ENCODE measurements at regions not wholly inside any gene's neighbourhood (a gene's known extent, or its start where the extent isn't known, plus 50 kb on each side); places are given as distances from the start of the nearest gene placed in this dataset.

- no peaks in the 10 kb centered on the region for H3K27me3 ChIP-seq (ENCODE audit: control insufficient read depth in 2 of 2, insufficient read depth in 2 of 2, low read length in 2 of 2)
- CTCF ChIA-PET: interaction anchor here (1.2 kb wide), 1 partner anchor 13 kb away, joined by 4 read pairs; no protein-coding TSS in a partner anchor
- intact Hi-C loops (cut with micrococcal nuclease): loop anchor here (2.0 to 10.0 kb wide), 3 partner anchors 27 to 757 kb away; no protein-coding TSS in a partner anchor
- POLR2A ChIA-PET: interaction anchor here (0.7 kb wide), 1 partner anchor 114 kb away, joined by 3 read pairs; no protein-coding TSS in a partner anchor
- H3K36me3 ChIP-seq (ENCODE audit: control insufficient read depth in 2 of 2, extremely low read depth in 1 of 2, insufficient read depth in 2 of 2, low read length in 2 of 2): no peaks in the 10 kb centered on the region
- no peaks in the 10 kb centered on the region for H3K79me2 ChIP-seq (ENCODE audit: control insufficient read depth, insufficient read depth, low read length)
- no peaks in the 10 kb centered on the region for H3K9me1 ChIP-seq (replicated peaks; ENCODE audit: control insufficient read depth, extremely low read depth, insufficient read depth, low read length)
- H4K20me1 ChIP-seq (replicated peaks; ENCODE audit: control insufficient read depth, extremely low read depth, insufficient read depth, low read length): no peaks in the 10 kb centered on the region
- no peak overlapping the region for H2AFZ ChIP-seq (ENCODE audit: low read depth, low read length)
- no TSS peak for BruUV-seq (replicated peaks)
- FAIRE-seq (no peak), DNase-seq (ENCODE audit: low read depth, low spot score) (no peak)
- no peaks in the 10 kb centered on the region for H3K9me3 ChIP-seq (replicated peaks; ENCODE audit: control insufficient read depth, insufficient read depth, low read length)
- dilution Hi-C loops (cut with MboI; ENCODE audit: extremely low pct_ligation_motif_present, low sequenced_read_pairs): no loop called here
- TF ChIP-seq FOS (IDR thresholded peaks at IDR 0.05; ENCODE audit: borderline replicate concordance, insufficient read depth, low read length) (no peak), GATA2 (IDR thresholded peaks at IDR 0.05; ENCODE audit: insufficient read depth, insufficient read length, low read depth, low read length) (no peak), EZH2 (IDR thresholded peaks at IDR 0.05; ENCODE audit: borderline replicate concordance, low read depth, low read length, severe bottlenecking) (no peak)
- no peak overlapping the region for H3K27ac ChIP-seq (ENCODE audit: insufficient read depth, low read depth, low read length)
- H3K4me3 ChIP-seq (replicated peaks in 1 of 3; ENCODE audit: insufficient read depth in 1 of 3, low read depth in 1 of 3, low read length in 3 of 3): no peak overlapping the region
- H3K4me2 ChIP-seq (ENCODE audit: insufficient read depth, low read length): no peak overlapping the region
- H3K9ac ChIP-seq (replicated peaks; ENCODE audit: extremely low read depth, insufficient read depth, low read length): no peak overlapping the region
- H3K4me1 ChIP-seq (ENCODE audit: control insufficient read depth, extremely low read depth, insufficient read depth, low read length): peaks cover 11% of the 10 kb centered on the region
Measured at GRCh38 chr21:35641271-35642016, 418.9 kb downstream of the SETD4 start.

- H3K4me3 ChIP-seq (replicated peaks in 1 of 3; ENCODE audit: insufficient read depth in 1 of 3, low read depth in 1 of 3, low read length in 3 of 3): no peak overlapping the region
- intact Hi-C loops (cut with micrococcal nuclease): no loop called here
- no peaks in the 10 kb centered on the region for H3K9me3 ChIP-seq (replicated peaks; ENCODE audit: control insufficient read depth, insufficient read depth, low read length)
- dilution Hi-C loops (cut with MboI; ENCODE audit: extremely low pct_ligation_motif_present, low sequenced_read_pairs): no loop called here
- no peaks in the 10 kb centered on the region for H3K36me3 ChIP-seq (ENCODE audit: control insufficient read depth in 2 of 2, extremely low read depth in 1 of 2, insufficient read depth in 2 of 2, low read length in 2 of 2)
- CTCF ChIA-PET: interaction anchor here (1.1 to 1.5 kb wide), 2 partner anchors 15 to 748 kb away, joined by 3 read pairs; no protein-coding TSS in a partner anchor
- H3K4me2 ChIP-seq (ENCODE audit: insufficient read depth, low read length): no peak overlapping the region
- no peaks in the 10 kb centered on the region for H4K20me1 ChIP-seq (replicated peaks; ENCODE audit: control insufficient read depth, extremely low read depth, insufficient read depth, low read length)
- H3K27me3 ChIP-seq (ENCODE audit: control insufficient read depth in 2 of 2, insufficient read depth in 2 of 2, low read length in 2 of 2): no peaks in the 10 kb centered on the region
- no peaks in the 10 kb centered on the region for H3K9me1 ChIP-seq (replicated peaks; ENCODE audit: control insufficient read depth, extremely low read depth, insufficient read depth, low read length)
- peaks cover 7% of the 10 kb centered on the region for H3K4me1 ChIP-seq (ENCODE audit: control insufficient read depth, extremely low read depth, insufficient read depth, low read length)
- peak; percentile 92 for FAIRE-seq
- POLR2A ChIA-PET: no interaction called here
- TF ChIP-seq POLR2AphosphoS5 (IDR thresholded peaks at IDR 0.05; ENCODE audit: insufficient read depth, low read depth, low read length): no peak
- no peak for TF ChIP-seq CTCF (IDR thresholded peaks at IDR 0.05; ENCODE audit: extremely low read depth in 1 of 2, insufficient read depth in 1 of 2, low read depth in 1 of 2, low read length in 2 of 2)
- TF ChIP-seq POLR2A (IDR thresholded peaks at IDR 0.05; ENCODE audit: low read depth, low read length): no peak
- peak; percentile 83 for TF ChIP-seq GATA2 (IDR thresholded peaks at IDR 0.05; ENCODE audit: insufficient read depth, insufficient read length, low read depth, low read length)
- TF ChIP-seq FOS (IDR thresholded peaks at IDR 0.05; ENCODE audit: borderline replicate concordance, insufficient read depth, low read length): peak; percentile 71
- TF ChIP-seq MAX (IDR thresholded peaks at IDR 0.05; ENCODE audit: insufficient read depth, insufficient read length): no peak
- TF ChIP-seq JUN (IDR thresholded peaks at IDR 0.05; ENCODE audit: borderline replicate concordance, insufficient read depth, insufficient read length, low read depth): no peak
- H2AFZ ChIP-seq (ENCODE audit: low read depth, low read length): peak overlapping the region; percentile 50
- no peak overlapping the region for H3K27ac ChIP-seq (ENCODE audit: insufficient read depth, low read depth, low read length)
- peak; percentile 34 for DNase-seq (ENCODE audit: low read depth, low spot score)
- no TSS peak for BruUV-seq (replicated peaks)
- H3K79me2 ChIP-seq (ENCODE audit: control insufficient read depth, insufficient read depth, low read length): no peaks in the 10 kb centered on the region
- H3K9ac ChIP-seq (replicated peaks; ENCODE audit: extremely low read depth, insufficient read depth, low read length): no peak overlapping the region
Measured at GRCh38 chr21:35637431-35637830, 422.9 kb downstream of the SETD4 start.

Measured in endothelial cell of umbilical vein (primary cell).